GM21360 (cell line): ENCODE measurements at regions not wholly inside any gene's neighbourhood (a gene's known extent, or its start where the extent isn't known, plus 50 kb on each side); places are given as distances from the start of the nearest gene placed in this dataset.
"Not testable (repeated sequence)": the region's sequence is repeated elsewhere in the genome, so short reads cannot be mapped to it uniquely, and the experiment has no call there.

Source experiments
- ATAC-seq: cut with Tn5 transposase; IDR thresholded peaks from one replicate; pipeline ENCODE4 v1.9.1; 2021; ENCODE audit warnings: mild to moderate bottlenecking, moderate library complexity; ENCODE audit not compliant: unreplicated experiment

DNA sequence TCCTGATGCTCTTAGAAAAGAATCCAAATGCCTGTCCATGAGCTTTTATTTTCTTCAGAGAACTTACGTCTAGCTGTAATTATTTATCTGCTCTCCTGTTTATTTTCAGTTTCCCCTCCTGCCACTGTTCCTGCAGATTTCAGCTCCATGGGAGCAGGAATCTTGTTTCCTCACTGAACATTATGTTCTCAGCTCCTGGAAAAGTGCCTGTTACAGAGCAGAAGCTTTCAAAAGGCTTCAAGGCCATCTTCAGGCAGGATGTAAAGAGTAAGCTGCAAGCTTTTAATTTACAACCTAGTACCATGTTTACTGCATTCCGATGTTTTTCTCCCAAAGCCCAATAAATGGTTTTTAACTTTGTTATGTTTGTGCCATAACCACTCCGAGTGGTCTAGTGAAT, 98.4 kb upstream of the BTG1 start:
- ATAC-seq = no peak

DNA sequence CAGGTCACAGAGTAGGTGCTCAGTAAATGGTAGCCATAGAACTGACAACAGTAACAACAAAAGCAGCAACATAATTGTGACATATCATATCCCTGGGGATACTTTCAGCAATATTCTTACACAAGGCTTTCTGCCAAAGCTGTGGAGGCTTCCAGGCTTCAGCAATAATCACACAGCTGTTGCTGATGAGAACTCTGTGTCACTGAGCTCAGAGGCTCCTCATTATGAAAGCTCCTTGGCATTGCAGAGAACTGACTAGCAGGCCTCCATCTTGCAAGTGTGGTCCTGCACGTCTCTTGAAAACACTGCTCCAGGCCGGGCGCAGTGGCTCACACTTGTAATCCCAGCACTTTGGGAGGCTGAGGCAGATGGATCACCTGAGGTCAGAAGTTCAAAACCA, 97.3 kb upstream of the BTG1 start:
- no peak for ATAC-seq

DNA sequence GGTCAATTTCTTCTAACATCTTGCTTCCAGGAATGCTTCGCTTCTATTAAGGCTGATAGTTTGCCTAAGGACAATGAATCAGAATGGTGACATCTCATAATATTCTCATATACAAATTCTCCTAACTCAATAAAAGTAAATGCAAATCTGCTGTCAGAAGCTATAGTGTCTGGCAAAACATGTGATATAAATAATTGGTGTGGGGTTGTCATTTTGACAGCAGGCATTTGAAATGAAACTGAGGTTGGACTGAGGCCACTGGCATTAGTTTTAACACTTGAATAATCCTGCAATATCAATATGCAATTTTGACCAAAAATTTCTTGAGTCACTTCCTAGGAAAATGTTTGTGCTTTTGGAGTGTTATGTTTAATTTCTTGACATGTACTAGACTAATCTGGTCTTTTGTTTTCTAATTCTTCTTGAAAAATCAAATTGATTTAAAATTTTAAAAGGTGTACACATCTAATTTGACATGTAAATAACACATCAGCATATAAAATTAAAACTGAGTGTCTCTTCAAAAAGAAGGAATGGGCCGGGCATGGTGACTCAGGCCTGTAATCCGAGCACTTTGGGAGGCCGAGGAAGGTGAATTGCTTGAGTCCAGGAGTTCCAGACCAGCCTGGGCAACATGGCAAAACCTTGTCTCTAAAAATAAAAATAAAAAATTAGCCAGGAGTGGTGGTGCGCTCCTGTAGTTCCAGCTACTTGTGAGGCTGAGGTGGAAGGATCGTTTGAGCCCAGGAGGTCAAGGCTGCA, 92.3 kb upstream of the BTG1 start:
- ATAC-seq = no peak

DNA sequence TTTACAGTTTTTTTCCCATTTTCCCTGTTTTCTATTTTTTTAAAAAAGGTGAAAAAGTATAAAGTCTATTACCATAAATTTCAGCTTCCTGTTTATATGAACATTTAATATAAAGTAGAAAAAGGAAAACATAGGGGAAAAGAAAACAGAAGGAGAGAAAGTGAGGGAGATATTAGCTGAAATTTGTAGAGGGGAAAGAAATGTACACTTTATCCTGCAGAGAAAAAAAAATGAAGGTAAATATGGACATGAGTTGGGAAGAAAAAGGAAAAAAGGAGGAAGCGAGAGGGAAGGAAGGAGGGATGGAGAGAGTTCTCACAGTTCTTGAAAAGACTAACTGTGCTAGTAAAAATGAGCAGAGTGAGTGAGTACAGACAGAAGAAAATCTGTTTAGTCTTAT, 91.6 kb upstream of the BTG1 start:
- no peak for ATAC-seq

DNA sequence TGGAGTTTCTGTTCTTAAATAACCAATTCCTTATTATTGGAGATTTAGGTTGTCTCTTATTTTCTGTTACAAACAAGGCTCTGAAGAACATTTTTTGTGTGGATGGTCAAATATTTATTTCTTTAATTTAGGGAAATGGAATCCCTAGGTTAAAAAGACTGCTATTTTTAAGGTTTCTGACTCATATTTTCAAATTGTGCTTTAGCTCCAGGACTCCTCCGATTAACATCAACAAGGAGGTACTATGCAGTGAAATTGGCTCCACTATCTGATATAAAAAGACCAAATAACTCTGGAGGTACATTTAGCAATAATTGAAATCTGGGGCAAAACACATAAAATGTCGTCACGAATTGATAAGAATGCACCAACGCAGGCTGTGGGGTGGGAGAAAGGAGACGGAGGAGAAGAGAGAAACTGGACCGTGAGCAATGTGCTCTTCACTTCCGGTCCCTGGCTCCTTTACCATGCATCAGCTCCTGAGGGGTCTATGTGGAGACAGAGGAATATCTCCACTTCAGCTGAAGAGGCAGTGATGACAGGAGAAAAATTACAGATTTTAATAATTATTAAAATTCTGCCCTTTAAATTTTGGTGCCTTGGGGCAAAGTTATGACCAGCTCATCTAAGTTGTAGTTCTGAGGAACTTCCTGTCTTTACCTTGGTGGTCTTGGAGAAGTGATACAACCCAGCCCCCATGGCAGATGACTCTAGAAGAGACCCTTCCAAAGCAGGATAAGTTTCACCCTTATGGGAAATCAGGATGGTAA, 90.2 kb upstream of the BTG1 start:
- ATAC-seq = no peak

DNA sequence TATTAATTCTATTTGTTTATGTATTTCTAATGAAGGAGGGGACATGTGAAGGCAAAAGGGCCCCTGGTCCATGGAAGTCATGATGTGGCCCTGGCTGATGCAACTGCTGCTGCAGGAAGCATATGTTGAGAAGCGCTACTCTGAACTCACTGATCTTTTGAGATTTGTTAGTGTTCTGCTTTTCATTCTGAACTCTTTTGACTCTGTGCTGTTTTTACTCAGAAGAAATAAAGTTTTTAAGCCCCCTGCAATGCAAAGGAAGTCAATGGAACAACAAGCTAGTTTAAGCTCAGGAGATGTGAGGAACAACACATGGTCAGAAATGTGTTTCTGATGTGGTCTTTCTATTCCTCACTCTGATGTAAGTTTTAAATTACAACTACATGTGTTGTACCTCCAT, 88.9 kb upstream of the BTG1 start:
- ATAC-seq = no peak

DNA sequence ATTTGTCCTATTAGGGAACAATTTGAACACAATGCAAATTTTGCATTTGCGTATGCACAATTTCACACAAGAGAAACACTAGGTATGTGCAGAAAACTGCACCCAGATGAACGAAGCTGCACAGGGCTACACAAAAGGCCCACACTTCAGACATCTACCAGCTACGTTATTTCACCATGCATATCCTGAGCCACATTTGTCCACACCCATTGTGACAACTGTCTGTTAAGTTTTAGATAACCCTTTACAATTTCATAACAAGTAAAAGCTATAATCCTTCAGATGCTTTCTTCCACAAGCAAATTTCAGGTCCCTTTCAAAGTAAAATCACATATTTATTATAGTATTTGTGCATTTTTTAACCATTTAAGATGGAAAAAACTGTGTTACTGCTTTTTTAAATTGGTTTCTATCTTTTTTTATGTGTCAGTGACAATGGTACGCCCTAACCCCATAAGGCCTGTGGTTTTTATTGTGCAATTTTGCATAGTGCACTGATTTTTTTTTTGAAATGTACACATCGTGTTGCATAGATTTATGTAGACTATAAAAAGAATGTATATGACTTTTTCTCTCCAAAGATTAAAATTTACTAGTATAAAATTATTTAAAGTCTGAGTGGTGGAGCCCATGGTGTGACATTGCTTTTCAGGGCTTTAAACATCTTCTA, 87.8 kb upstream of the BTG1 start:
- no peak for ATAC-seq

DNA sequence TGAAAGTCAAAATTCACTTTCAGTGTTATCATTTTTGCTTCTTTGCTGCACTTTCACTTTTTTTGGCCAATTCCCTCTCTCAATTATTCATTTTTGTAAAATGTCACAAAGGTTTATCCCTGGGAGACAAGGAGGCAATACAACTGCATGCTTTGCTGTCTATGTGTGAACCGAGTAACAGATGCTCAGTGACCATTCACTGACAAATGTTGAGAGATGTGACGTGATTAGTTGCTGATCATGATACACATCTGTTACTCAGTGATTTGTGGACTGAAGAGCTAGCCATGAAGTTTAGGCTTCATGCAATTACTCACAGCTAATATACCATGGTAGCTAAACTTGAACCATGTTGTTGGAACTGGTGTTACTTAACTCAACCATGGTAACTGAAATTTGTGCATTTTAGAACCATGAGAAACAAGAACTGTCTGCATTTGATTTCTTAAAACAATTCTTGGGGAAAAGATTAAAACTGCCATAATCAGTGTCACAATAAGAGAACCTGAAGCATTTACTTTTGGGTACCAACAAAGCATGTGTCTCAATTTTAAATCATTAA, 86.8 kb upstream of the BTG1 start:
- not testable (repeated sequence) for ATAC-seq

DNA sequence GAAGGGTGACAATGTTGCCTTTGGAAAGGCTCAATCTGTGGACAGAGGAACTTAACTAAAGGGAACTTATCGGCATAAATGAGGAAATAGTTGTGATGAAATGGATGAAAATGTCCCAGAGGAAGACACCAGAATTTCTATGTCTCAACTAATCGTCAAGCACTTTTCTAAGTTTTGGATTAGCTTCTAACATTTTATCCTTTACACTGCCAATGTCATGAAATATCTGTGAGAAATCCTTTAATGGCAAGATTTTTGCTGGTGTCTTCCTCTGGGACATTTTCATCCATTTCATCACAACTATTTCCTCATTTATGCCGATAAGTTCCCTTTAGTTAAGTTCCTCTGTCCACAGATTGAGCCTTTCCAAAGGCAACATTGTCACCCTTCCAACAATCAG, 86.3 kb upstream of the BTG1 start:
- not testable (repeated sequence) for ATAC-seq

DNA sequence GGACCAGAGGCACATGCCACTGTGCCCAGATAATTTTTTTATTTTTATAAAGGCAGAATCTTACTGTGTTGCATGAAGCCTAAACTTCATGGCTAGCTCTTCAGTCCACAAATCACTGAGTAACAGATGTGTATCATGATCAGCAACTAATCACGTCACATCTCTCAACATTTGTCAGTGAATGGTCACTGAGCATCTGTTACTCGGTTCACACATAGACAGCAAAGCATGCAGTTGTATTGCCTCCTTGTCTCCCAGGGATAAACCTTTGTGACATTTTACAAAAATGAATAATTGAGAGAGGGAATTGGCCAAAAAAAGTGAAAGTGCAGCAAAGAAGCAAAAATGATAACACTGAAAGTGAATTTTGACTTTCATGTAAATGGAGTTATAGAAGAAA, 85.9 kb upstream of the BTG1 start:
- not testable (repeated sequence) for ATAC-seq

DNA sequence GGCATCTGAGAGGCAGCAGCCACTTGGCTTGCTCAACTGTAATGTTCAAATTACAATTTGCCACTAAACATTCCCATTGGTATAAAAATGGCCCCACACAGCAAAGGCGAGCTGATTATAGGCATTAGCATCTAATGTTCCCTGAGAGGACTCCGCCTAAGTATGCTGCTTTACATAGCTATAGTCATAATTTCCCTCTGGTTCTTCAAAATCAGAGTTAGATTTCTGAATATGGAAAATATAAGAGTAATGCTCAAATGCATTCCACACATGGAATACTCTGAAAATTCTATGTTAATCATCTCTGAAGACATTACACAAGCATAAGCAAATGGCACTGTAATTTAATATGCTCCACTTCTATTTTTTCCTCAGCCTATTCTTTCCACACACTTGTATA, 83.7 kb upstream of the BTG1 start:
- no peak for ATAC-seq

DNA sequence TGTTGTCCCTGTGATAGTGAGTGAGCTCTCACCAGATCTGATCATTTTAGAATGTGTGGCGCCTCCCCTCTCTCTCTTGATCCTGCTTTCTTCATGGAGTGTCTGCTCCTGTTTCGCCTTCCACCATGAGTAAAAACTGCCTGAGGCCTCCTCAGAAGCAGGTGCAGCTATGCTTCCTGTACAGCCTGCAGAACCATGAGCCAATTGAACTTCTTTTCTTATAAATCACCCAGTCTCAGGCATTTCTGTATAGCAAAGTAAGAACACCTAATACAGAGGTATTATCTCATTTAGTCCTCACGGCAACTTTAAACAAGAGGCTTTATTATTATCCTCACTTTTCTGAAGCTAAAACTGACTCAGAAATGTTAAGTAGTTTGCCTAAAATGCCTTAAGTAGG, 81.3 kb upstream of the BTG1 start:
- no peak for ATAC-seq

DNA sequence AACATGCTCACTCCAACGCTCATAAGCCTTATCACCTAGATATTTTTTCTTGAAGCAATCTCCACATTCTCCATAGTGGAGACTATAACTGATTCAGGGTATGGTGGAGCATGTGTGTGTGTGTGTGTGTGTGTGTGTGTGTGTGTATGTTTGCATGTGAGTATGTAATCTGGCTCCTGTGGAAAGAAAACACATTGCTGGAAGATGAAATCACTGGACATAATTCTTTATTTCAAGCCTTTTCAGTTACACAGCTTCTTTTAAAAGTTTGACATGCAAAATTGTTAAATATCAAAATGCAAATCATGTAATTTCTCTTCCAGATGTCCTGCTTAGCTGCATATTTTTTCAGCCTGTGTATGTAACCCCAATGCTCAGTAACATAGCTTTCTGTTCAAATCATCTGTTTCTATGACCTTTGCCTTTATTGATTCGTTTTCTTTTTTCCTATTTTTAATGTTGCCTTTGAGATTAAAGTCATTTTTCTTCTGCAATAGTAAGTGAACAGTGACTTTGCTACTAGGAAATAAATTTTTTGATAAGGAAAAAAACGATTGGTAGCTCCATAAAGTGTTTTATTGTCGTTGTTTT, 80.5 kb upstream of the BTG1 start:
- ATAC-seq = no peak

DNA sequence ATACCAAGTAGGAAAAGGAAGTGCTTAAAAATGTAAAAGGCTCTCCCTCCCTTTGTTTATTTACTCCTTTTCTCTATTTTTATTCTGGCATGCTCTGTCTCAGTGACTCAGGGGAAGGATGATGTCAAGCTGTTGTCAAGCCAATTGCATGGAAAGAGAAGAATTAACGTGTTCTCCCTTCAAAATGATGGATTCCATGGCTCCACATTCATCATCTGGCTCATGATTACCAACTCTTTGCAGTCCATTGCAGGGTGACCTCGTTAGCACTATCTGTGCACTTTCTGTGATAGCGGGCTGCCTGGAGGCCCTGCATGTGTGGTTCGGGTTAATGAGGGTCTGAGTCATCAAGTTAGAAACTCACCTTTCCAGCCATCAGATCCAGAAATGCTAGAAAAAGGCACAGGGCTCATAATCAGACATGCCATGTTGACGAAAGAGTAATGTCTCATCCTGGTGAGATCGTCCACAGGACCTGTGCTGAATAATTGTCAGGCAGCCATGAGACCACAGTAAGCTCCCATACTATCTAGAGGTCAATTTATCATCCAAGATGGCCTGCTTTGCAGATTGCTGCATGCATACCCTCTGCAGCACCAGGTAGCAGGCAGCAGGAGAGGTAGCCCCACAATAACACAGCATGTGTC, 79.2 kb upstream of the BTG1 start:
- no peak for ATAC-seq

DNA sequence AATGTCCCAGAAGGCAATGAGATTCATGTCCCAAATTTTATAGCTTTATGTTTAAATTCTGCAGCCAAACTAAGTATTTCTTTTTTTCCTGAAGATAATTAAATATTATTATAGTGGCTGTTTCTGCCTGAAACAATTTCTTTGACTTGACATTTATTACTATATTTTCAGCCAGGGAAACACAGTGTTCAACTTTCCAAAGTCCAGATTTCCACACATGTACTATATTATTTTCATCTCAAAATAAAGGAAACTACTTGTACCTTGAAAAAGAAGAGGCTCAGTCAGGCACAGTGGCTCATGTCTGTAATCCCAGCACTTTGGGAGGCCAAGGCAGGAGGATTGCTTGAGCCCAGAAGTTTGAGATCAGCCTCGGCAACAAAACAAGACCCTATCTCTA, 77.8 kb upstream of the BTG1 start:
- ATAC-seq = no peak

DNA sequence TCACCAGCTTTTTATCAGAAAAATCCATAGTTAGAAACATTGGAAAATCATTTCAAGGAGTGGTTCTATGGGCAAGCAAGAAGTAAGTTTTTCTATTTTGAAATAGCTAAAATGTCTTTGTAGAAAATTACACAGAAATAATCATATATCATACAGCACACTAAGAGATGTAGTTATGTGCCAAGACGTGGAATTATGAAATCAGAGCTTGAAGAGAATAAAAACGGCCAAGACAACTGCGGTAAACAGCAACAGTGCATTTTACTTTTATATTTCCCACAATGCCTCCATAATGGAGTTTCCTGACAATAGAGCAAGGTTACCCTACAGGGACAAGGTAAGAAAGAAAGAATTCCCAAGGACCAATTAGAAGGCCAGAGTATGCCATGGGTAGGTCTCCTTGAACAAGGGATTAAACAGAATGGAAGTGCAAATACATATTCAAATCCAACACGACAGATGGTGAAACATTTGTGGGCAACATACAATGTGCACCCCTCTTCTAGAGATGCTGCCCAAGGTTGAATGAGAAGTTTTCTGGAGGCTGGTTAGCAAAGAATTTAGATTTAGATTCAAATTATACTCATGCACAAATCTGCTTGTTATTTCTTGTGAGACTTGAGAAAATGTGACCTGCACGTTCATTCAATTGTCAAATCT, 76.1 kb upstream of the BTG1 start:
- ATAC-seq = no peak

DNA sequence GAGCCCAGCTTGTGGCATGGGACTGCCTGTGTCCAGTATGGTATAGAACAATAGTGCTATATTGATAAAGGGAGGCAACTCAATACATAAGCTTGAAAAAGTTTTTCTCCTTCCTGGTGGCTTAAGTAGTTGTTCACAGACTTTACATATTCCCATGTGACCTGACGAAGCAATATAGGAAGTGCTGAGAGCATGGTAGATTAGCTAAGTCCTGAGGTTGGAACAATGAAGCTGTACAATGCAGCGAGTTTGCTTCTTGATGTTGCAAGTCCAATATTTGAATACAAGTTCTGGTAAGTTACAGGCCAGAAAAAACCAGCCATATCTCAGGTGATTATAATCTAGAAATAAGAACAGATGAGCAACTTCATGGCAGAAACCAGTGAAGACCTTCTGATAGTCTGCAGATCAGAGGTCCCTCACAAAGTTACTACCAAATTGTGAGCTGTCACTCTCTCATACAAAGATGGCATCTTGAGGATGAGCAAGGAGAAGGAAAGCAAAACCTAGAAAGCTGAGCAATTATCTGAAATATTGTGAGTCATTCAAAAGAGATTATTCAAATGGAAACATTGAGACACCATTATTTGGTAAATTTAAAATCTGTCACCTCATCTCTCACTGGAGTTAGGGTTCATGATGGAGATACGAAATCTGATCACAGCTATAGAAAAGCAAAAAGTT, 72.9 kb upstream of the BTG1 start:
- ATAC-seq = no peak

DNA sequence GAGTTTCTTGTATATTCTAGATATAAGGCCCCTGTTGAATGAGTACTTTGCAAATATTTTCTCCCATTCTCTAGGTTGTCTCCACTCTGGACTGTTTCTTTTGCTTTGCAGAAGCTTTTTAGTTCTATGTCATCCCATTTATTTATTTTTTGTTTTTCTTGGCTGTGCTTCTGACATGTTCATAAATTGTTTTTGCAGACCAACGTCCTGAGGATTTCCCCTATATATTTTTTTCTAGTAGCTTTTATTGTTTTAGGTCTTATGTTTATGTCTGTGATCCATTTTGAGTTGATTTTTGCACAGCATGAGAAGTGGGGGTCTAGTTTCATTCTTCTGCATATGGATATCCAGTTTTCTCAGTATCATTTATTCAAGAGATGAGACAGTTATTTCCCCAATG, 70.4 kb upstream of the BTG1 start:
- no peak for ATAC-seq

DNA sequence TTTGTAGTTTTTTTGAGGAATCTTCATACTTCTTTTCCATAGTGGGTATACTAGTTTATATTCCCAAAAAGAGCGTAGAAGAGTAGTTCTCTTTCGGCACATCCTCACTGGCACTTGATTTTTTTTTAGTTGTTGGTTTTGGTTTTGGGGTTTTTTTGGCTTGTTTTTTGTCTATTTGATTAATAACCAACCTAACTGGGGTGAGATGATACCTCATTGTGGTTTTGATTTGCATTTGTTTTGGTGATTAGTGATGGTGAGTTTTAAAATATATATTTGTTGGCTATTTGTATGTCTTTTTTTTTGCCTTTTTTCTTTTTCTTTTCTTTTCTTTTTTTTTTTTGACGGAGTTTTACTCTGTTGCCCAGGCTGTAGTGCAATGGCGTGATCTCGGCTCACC, 69.7 kb upstream of the BTG1 start:
- ATAC-seq = no peak

DNA sequence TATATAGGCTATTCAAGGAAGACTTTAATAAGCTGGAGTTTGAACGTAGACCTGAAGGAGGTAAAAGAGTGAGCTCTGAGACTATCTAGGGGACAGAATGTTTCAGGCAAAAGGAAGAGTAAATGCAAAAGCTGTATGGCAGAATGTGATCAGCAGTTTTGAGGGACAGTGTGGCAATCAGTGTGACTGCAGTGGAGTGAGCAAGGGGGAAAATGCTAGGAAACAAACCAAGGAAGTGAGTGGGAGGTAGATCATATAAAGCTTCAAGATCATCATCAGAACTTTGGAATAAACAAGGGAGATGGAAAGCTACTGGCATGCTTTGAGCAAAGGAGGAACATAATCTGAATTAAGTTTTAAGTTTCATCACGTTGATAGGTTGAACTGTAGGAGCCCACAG, 67.5 kb upstream of the BTG1 start:
- ATAC-seq = no peak
